Astrocyte (in vitro differentiated cells and primary cell): ENCODE measurements at regions not wholly inside any gene's neighbourhood (a gene's known extent, or its start where the extent isn't known, plus 50 kb on each side); places are given as distances from the start of the nearest gene placed in this dataset.

ENCODE experiments used
- CTCF ChIP-seq: IDR thresholded peaks from 2 replicates; pipeline ENCODE4 v1.5.1; 2011; ENCODE audit warnings: low read depth, mild to moderate bottlenecking, inconsistent platforms, low read length, moderate library complexity; ENCODE audit not compliant: insufficient read depth
- EZH2 ChIP-seq: IDR thresholded peaks from 2 replicates; pipeline ENCODE4 v1.6.1; 2012; ENCODE audit warnings: mild to moderate bottlenecking, low read length, inconsistent platforms; ENCODE audit not compliant: insufficient read depth

DNA sequence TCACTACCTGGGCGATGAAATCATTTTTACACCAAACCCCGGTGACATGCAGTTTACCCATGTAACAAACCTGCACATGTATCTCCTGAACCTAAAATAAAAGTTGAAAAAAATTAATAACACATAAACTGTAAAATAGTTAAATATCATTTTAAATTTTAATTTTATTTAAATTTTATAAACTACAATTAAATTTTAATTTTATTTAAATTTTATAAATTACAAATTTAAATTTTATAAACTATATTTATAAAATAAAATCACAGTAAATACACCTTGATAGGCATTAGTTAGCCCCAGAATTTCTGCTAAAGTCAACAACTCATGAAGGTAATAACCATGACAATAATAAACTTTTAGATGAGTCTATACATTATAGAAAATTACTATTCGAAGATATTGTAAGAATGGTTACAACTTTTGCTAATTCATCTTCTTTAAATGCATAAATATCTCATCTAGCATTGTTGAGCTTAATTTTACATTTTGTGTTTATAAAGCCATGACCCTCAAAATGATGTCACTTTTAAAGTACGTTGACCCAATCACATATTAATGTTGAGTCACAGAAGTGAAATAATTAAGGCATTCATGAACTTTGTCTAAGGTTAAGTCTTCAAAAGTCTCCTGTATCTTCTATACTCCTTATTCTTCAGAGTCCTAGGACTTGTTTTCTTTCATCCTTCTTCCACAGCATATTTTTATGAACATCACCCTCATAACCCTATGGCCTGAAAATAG lies 755.8 kb upstream of the LCORL start:
- TF ChIP-seq EZH2 (no peak), CTCF (no peak)
